Fibroblast of lung (primary cell): ENCODE measurements at regions not wholly inside any gene's neighbourhood (a gene's known extent, or its start where the extent isn't known, plus 50 kb on each side); places are given as distances from the start of the nearest gene placed in this dataset.

Experiments used
- CTCF ChIP-seq, 2 donors: IDR thresholded peaks in 1 of 2; conservative IDR thresholded peaks in 1 of 2; 1 replicate in 1 of 2; 2 replicates in 1 of 2; pipeline ENCODE4 v1.5.1; 2011 to 2012; ENCODE audit warnings: low read length in 2 of 2, control low read depth in 1 of 2, inconsistent platforms in 1 of 2, low read depth in 1 of 2, mild to moderate bottlenecking in 1 of 2
- EZH2 ChIP-seq: IDR thresholded peaks from 2 replicates; pipeline ENCODE4 v1.5.1; 2012; ENCODE audit warnings: low read length, control low read depth, mild to moderate bottlenecking; ENCODE audit errors: missing control alignments

GRCh38 chr20:37627060-37627766, 66.6 kb upstream of the CTNNBL1 start:
- no peak for TF ChIP-seq CTCF (conservative IDR thresholded peaks at IDR 0.05 in 1 of 2, IDR thresholded peaks at IDR 0.05 in 1 of 2; ENCODE audit: low read depth in 1 of 2, low read length in 2 of 2)
- no peak for TF ChIP-seq EZH2
